ENCODE measurements at regions not wholly inside any gene's neighbourhood (a gene's known extent, or its start where the extent isn't known, plus 50 kb on each side); places are given as distances from the start of the nearest gene placed in this dataset.
"Not testable (repeated sequence)": the region's sequence is repeated elsewhere in the genome, so short reads cannot be mapped to it uniquely, and the experiment has no call there.

GRCh38 chr4:64940698-64941097 lies 531.4 kb upstream of the TECRL start:
- DNase-seq: no peak

- no peak for DNase-seq
Measured at GRCh38 chr4:64935469-64936001, 526.3 kb upstream of the TECRL start.

GRCh38 chr4:64911846-64912245 lies 502.6 kb upstream of the TECRL start:
- DNase-seq: no peak

GRCh38 chr4:64903986-64904385 lies 494.7 kb upstream of the TECRL start:
- DNase-seq: no peak

- DNase-seq: no peak
Measured at GRCh38 chr4:64899563-64899962, 490.3 kb upstream of the TECRL start.

- DNase-seq: not testable (repeated sequence)
Measured at GRCh38 chr4:64899030-64899429, 489.8 kb upstream of the TECRL start.

- no peak for DNase-seq
Measured at GRCh38 chr4:64897683-64898082, 488.4 kb upstream of the TECRL start.

- DNase-seq: no peak
Measured at GRCh38 chr4:64895031-64895430, 485.8 kb upstream of the TECRL start.

GRCh38 chr4:64893205-64893604 lies 484.0 kb upstream of the TECRL start:
- no peak for DNase-seq

GRCh38 chr4:64889906-64890610 lies 480.8 kb upstream of the TECRL start:
- no peak for DNase-seq

GRCh38 chr4:64883087-64883807 lies 474.0 kb upstream of the TECRL start:
- DNase-seq: no peak

- DNase-seq: peak; percentile 14
Measured at GRCh38 chr4:64882311-64883086, 473.2 kb upstream of the TECRL start.

- DNase-seq: no peak
Measured at GRCh38 chr4:64880557-64880956, 471.3 kb upstream of the TECRL start.

GRCh38 chr4:64876021-64876420 lies 466.8 kb upstream of the TECRL start:
- no peak for DNase-seq

- DNase-seq: no peak
Measured at GRCh38 chr4:64870558-64870957, 461.3 kb upstream of the TECRL start.

- DNase-seq: no peak
Measured at GRCh38 chr4:64857815-64858214, 448.6 kb upstream of the TECRL start.

- no peak for DNase-seq
Measured at GRCh38 chr4:64857198-64857597, 447.9 kb upstream of the TECRL start.

GRCh38 chr4:64846417-64846816 lies 437.2 kb upstream of the TECRL start:
- DNase-seq: no peak

- DNase-seq: no peak
Measured at GRCh38 chr4:64829749-64830148, 420.5 kb upstream of the TECRL start.

GRCh38 chr4:64824591-64824990 lies 415.3 kb upstream of the TECRL start:
- no peak for DNase-seq

- no peak for DNase-seq
Measured at GRCh38 chr4:64822405-64822804, 413.2 kb upstream of the TECRL start.

- no peak for DNase-seq
Measured at GRCh38 chr4:64821219-64821976, 412.1 kb upstream of the TECRL start.

- DNase-seq: no peak
Measured at GRCh38 chr4:64814616-64815015, 405.4 kb upstream of the TECRL start.

Data from DMS 273 treated with DMSO at 0.1 percent for 48 hours (cell line).